Testis (tissue), 2 donors: ENCODE measurements at regions not wholly inside any gene's neighbourhood (a gene's known extent, or its start where the extent isn't known, plus 50 kb on each side); places are given as distances from the start of the nearest gene placed in this dataset.

ENCODE experiments used
- POLR2A ChIP-seq: fragments of 450-650 bp; IDR thresholded peaks from one replicate; pipeline ENCODE4 v1.6.1; 2017; ENCODE audit warnings: antibody characterized with exemption, mild to moderate bottlenecking, moderate library complexity
- TF ChIP-seq, protein P1 (sequence below), 3 experiments: fragments of 450-650 bp in 2 of 3; fragments of 200-600 bp in 1 of 3; sonication (generic) in 1 of 3; IDR thresholded peaks; one replicate each; pipeline ENCODE4 v1.5.1; 2016 to 2019; ENCODE audit warnings: antibody characterized with exemption in 3 of 3, mild to moderate bottlenecking in 2 of 3, moderate library complexity in 1 of 3

DNA sequence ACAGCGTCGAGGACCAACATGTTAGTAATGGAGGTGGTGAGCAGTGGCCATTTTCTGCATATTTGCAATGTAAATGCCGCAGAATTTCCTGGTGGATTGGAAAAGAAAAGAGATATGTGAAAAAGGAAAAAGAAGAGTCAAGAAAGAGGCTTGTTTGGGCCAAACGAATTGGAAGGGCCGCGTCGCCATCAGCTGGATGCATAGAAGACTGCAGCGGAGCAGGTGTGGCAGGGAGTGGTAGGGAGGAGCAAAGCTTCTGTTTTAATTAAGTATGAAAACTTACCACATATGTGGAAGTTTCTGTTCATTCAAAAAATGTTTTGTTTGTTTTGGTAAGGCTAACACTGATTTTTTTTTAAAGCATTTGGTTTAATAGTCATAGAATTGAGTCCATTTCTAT is 690.7 kb downstream of the NCAM2 start:
- no peak for TF ChIP-seq POLR2A
- TF ChIP-seq, protein P1, sequence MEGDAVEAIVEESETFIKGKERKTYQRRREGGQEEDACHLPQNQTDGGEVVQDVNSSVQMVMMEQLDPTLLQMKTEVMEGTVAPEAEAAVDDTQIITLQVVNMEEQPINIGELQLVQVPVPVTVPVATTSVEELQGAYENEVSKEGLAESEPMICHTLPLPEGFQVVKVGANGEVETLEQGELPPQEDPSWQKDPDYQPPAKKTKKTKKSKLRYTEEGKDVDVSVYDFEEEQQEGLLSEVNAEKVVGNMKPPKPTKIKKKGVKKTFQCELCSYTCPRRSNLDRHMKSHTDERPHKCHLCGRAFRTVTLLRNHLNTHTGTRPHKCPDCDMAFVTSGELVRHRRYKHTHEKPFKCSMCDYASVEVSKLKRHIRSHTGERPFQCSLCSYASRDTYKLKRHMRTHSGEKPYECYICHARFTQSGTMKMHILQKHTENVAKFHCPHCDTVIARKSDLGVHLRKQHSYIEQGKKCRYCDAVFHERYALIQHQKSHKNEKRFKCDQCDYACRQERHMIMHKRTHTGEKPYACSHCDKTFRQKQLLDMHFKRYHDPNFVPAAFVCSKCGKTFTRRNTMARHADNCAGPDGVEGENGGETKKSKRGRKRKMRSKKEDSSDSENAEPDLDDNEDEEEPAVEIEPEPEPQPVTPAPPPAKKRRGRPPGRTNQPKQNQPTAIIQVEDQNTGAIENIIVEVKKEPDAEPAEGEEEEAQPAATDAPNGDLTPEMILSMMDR (IDR thresholded peaks at IDR 0.05) = no peak
